ENCODE measurements at regions not wholly inside any gene's neighbourhood (a gene's known extent, or its start where the extent isn't known, plus 50 kb on each side); places are given as distances from the start of the nearest gene placed in this dataset.

GRCh38 chr14:80077262-80077661 lies 134.0 kb downstream of the DIO2 start:
- no peak overlapping the region for H3K9ac ChIP-seq
- H4K20me1 ChIP-seq, result no peaks in the 10 kb centered on the region
- H3K27me3 ChIP-seq, result no peaks in the 10 kb centered on the region
- H3K36me3 ChIP-seq, result no peaks in the 10 kb centered on the region
- H3K4me2 ChIP-seq, result no peak overlapping the region
- no peak for TF ChIP-seq Cebpa-rat (IDR thresholded peaks at IDR 0.05)
- no peaks in the 10 kb centered on the region for H3K4me1 ChIP-seq
- no peak overlapping the region for H3K27ac ChIP-seq
- H3K4me3 ChIP-seq, result no peak overlapping the region
- peaks cover 4 to 7% (median 5%) of the 10 kb centered on the region in 11 experiments; a peak in 19 of 22 replicates for H3K9me3 ChIP-seq (replicated peaks in 1 of 11)

GRCh38 chr14:80074900-80075574 lies 136.3 kb downstream of the DIO2 start:
- H3K9me3 ChIP-seq (replicated peaks in 1 of 11), result peaks cover 10 to 22% (median 11%) of the 10 kb centered on the region in 11 experiments; a peak in 20 of 22 replicates
- no peak overlapping the region for H3K4me3 ChIP-seq
- TF ChIP-seq Cebpa-rat (IDR thresholded peaks at IDR 0.05), result no peak
- H3K27ac ChIP-seq, result no peak overlapping the region
- no peak overlapping the region for H3K4me2 ChIP-seq
- no peaks in the 10 kb centered on the region for H3K27me3 ChIP-seq
- H3K4me1 ChIP-seq, result no peaks in the 10 kb centered on the region
- no peaks in the 10 kb centered on the region for H3K36me3 ChIP-seq
- no peaks in the 10 kb centered on the region for H4K20me1 ChIP-seq
- no peak overlapping the region for H3K9ac ChIP-seq

GRCh38 chr14:80059041-80059440 lies 152.3 kb downstream of the DIO2 start:
- Histone ChIP-seq H3K9ac (no peak overlapping the region), H3K27ac (no peak overlapping the region)
- no peak for TF ChIP-seq Cebpa-rat (IDR thresholded peaks at IDR 0.05)

GRCh38 chr14:80056497-80056801 lies 154.9 kb downstream of the DIO2 start:
- no peak for TF ChIP-seq Cebpa-rat (IDR thresholded peaks at IDR 0.05)
- H3K9ac ChIP-seq, result no peak overlapping the region
- no peak overlapping the region for H3K4me2 ChIP-seq
- H3K9me3 ChIP-seq (replicated peaks in 1 of 11), result peaks cover 0 to 11% (median 0%) of the 10 kb centered on the region in 11 experiments; a peak in 7 of 22 replicates
- no peaks in the 10 kb centered on the region for H4K20me1 ChIP-seq
- H3K4me3 ChIP-seq, result no peak overlapping the region
- no peaks in the 10 kb centered on the region for H3K36me3 ChIP-seq
- no peak overlapping the region for H3K27ac ChIP-seq
- H3K4me1 ChIP-seq, result peaks cover 0 to 4% (median 0%) of the 10 kb centered on the region in 10 experiments; a peak in 1 of 20 replicates
- H3K27me3 ChIP-seq, result no peaks in the 10 kb centered on the region

More at GRCh38 chr14:80059041-80059440, 152.3 kb downstream of the DIO2 start:
- Histone ChIP-seq H3K4me3 (no peak overlapping the region), H3K27me3 (no peaks in the 10 kb centered on the region), H3K9me3 (replicated peaks in 1 of 11) (peaks cover 0 to 6% (median 3%) of the 10 kb centered on the region in 11 experiments; a peak in 8 of 22 replicates), H3K36me3 (no peaks in the 10 kb centered on the region), H4K20me1 (no peaks in the 10 kb centered on the region), H3K4me1 (peaks cover 0 to 4% (median 0%) of the 10 kb centered on the region in 10 experiments; a peak in 2 of 20 replicates), H3K4me2 (no peak overlapping the region)

- Histone ChIP-seq H3K27ac (no peak overlapping the region), H3K9me3 (replicated peaks in 1 of 11) (peaks cover 0 to 15% (median 2%) of the 10 kb centered on the region in 11 experiments; a peak in 7 of 22 replicates), H4K20me1 (no peaks in the 10 kb centered on the region), H3K4me1 (peaks cover 0 to under 1% (median 0%) of the 10 kb centered on the region in 10 experiments; a peak in 1 of 20 replicates), H3K36me3 (no peaks in the 10 kb centered on the region), H3K9ac (no peak overlapping the region), H3K27me3 (no peaks in the 10 kb centered on the region), H3K4me2 (no peak overlapping the region), H3K4me3 (no peak overlapping the region)
- TF ChIP-seq Cebpa-rat (IDR thresholded peaks at IDR 0.05), result no peak
Measured at GRCh38 chr14:80055667-80056496, 155.4 kb downstream of the DIO2 start.

- Histone ChIP-seq H3K9me3 (replicated peaks in 1 of 11) (peaks cover 0 to 17% (median 4%) of the 10 kb centered on the region in 11 experiments; a peak in 7 of 22 replicates), H3K36me3 (no peaks in the 10 kb centered on the region), H3K4me2 (no peak overlapping the region), H3K4me3 (no peak overlapping the region), H3K27ac (no peak overlapping the region), H3K4me1 (no peaks in the 10 kb centered on the region), H3K9ac (no peak overlapping the region), H3K27me3 (no peaks in the 10 kb centered on the region), H4K20me1 (no peaks in the 10 kb centered on the region)
- TF ChIP-seq Cebpa-rat (IDR thresholded peaks at IDR 0.05), result no peak
Measured at GRCh38 chr14:80055226-80055625, 156.1 kb downstream of the DIO2 start.

GRCh38 chr14:80054020-80054419 lies 157.3 kb downstream of the DIO2 start:
- TF ChIP-seq Cebpa-rat (IDR thresholded peaks at IDR 0.05), result no peak
- Histone ChIP-seq H3K27ac (no peak overlapping the region), H3K4me3 (no peak overlapping the region), H3K4me1 (no peaks in the 10 kb centered on the region), H4K20me1 (no peaks in the 10 kb centered on the region), H3K27me3 (no peaks in the 10 kb centered on the region), H3K36me3 (no peaks in the 10 kb centered on the region), H3K4me2 (no peak overlapping the region), H3K9ac (no peak overlapping the region), H3K9me3 (replicated peaks in 1 of 11) (peaks cover 0 to 17% (median 4%) of the 10 kb centered on the region in 11 experiments; a peak in 7 of 22 replicates)

GRCh38 chr14:80049055-80049454 lies 162.2 kb downstream of the DIO2 start:
- Histone ChIP-seq H3K9me3 (replicated peaks in 1 of 11) (peaks cover 0 to 17% (median 4%) of the 10 kb centered on the region in 11 experiments; a peak in 7 of 22 replicates), H3K27ac (no peak overlapping the region), H3K4me3 (no peak overlapping the region), H4K20me1 (no peaks in the 10 kb centered on the region), H3K9ac (no peak overlapping the region), H3K4me1 (no peaks in the 10 kb centered on the region; a peak in 1 of 20 replicates), H3K36me3 (no peaks in the 10 kb centered on the region), H3K27me3 (no peaks in the 10 kb centered on the region), H3K4me2 (no peak overlapping the region)
- no peak for TF ChIP-seq Cebpa-rat (IDR thresholded peaks at IDR 0.05)

GRCh38 chr14:80047761-80048160 lies 163.5 kb downstream of the DIO2 start:
- TF ChIP-seq Cebpa-rat (IDR thresholded peaks at IDR 0.05), result no peak
- Histone ChIP-seq H3K27ac (no peak overlapping the region), H3K4me2 (no peak overlapping the region), H3K4me3 (no peak overlapping the region), H3K4me1 (no peaks in the 10 kb centered on the region; a peak in 1 of 20 replicates), H3K9me3 (replicated peaks in 1 of 11) (peaks cover 0 to 17% (median 4%) of the 10 kb centered on the region in 11 experiments; a peak in 7 of 22 replicates), H4K20me1 (no peaks in the 10 kb centered on the region), H3K9ac (no peak overlapping the region), H3K27me3 (no peaks in the 10 kb centered on the region), H3K36me3 (no peaks in the 10 kb centered on the region)
